ENCODE measurements at regions not wholly inside any gene's neighbourhood (a gene's known extent, or its start where the extent isn't known, plus 50 kb on each side); places are given as distances from the start of the nearest gene placed in this dataset.
"Not testable (repeated sequence)": the region's sequence is repeated elsewhere in the genome, so short reads cannot be mapped to it uniquely, and the experiment has no call there.

DNA sequence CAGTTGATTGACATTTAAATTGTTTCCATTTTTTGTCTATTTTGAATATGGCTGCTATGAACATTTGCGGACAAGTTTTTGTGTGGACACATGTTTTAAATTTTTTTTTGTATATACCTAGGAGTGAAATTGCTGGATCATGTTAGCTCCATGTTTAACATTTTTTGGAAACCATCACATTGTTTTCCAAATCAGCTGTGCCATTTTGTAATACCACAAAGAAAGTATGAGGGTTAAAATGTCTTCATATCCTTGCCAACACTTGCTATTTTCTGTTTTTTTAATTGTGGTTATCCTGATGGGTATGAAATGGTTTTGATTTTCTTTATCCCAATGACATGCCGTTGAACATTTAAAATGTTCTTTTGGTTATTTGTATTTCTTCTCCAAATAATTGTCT is 52.1 kb downstream of the CARTPT start:
- DNase-seq (ENCODE audit: low read depth): no peak

DNA sequence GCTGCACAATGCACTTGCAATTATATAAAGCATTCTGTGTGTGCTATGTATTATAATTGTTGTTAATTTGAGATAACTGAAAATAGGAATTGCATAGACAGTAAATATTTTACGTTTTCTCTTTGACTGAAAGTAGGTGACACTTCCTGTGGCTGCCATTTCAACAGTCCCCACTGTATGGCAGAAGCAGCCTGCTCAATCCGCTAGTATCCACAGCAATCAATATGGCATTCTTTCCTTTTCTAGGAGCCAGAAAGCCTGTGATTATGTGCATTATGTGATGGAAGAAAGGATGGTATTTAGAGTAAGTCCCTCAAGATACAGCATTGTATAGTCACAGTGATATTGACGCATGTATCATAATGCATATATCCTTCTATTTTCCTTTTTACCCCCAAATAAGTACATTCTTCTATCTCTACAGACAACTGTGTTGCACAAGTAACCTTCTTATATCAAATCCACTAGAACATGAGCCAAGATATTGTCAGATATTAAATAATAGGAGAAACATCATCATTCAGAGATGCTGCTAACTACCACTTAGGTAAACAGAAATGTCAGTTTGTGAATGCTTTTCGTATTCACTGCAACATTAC is 59.7 kb downstream of the CARTPT start:
- no peak for DNase-seq (ENCODE audit: low read depth)

DNA sequence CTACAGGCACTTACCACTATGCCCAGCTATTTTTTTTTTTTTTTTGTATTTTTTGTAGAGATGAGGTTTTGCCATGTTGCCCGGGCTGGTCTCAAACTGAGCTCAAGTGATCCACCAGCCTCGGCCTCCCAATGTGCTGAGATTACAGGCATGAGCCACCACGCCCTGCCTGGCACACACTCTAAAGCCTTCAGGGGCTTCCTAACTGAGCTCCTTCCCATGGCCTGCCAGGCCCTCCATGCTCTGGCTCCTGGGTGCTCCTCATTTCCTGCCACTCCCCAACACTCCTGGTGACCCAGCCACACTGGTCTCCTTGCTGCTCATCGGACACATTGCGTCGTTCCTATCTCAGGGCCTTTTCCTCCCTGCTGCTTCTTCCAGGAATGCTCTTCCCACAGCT is 61.5 kb downstream of the CARTPT start:
- no peak for DNase-seq (ENCODE audit: low read depth)

DNA sequence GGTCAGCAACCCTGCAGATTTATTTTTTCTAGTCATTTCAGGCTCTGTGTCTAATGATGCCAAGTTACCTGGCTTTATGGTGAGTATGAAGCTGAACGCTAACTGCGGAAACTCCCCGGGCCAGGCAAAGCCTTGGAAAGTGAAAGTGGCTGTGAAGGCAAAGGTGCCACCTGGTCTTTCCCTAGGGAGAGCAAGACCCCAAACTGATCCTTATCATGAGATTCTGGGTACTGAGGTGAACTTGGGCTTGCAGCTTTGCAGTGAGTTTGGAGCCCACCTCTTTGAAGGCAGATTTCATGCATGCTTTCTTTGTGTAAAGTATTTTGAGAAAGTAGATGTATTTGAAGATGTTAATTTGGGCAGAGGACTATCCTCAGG is 63.3 kb downstream of the CARTPT start:
- no peak for DNase-seq (ENCODE audit: low read depth)

DNA sequence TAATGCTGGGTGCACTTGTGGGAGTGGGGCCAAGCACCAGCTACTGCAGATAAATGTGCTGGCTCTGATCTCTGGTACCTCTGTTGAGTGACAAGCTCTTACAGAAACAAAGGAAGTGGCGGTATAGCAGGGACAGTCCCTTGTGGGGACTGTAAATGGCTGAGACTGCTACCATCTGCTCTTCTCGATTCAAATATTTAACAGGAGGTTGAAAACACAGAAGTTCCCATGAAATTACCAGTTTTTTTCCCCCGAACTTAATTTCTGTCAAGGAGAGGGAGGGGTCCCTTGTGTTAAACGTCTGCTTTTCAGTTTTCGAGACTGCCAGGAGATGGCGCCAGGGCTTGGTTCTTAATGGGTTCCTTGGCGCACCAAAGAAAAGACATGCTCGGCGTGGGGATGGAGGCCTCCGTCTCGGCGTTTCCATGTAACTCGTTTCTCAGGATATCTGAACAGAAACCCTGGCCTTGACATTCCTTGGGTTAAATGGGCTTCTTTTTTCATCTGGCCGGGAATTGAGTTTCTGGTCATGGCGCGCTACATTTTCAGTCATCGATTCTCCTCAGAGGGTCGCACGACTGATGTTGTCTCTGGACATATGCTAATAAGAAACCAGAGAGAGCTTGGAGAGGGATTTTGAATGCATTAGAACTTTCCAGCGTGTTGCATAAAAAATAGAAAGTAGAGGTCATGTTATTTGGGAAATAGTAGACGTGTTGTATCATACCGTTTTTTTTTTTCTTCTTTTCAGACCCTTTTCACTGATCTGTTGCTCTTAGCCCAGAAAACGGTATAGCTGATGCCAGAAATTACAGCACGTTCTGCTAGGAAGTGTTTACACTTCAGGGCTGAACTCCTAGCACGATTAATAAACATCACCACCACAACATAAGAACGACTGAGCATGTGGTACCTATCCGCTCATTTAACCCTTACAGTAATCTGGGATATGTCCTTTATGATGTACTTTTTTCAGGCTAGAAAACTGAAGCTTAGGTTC is 64.0 kb downstream of the CARTPT start:
- peak; percentile 76 for DNase-seq (ENCODE audit: low read depth)

DNA sequence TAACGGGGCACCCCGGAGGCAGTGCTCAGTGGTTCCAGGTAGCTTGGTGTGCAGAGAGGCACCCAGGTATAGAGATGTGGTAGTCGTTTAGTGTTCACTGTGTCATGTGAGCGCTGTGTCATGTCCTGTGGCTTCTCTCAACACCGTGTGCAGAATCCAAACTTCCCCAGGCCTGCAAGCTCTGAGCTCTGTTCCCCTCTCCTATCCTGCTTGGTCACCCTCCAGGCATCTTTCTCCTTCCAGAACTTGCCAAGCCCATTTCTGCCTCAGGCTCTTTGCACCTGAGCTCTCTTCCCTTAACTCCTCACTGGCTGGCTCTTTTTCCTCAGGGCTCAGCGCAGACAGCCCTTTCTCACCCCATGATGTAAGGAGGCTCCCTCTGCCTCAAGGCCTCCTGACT is 64.8 kb downstream of the CARTPT start:
- no peak for DNase-seq (ENCODE audit: low read depth)

DNA sequence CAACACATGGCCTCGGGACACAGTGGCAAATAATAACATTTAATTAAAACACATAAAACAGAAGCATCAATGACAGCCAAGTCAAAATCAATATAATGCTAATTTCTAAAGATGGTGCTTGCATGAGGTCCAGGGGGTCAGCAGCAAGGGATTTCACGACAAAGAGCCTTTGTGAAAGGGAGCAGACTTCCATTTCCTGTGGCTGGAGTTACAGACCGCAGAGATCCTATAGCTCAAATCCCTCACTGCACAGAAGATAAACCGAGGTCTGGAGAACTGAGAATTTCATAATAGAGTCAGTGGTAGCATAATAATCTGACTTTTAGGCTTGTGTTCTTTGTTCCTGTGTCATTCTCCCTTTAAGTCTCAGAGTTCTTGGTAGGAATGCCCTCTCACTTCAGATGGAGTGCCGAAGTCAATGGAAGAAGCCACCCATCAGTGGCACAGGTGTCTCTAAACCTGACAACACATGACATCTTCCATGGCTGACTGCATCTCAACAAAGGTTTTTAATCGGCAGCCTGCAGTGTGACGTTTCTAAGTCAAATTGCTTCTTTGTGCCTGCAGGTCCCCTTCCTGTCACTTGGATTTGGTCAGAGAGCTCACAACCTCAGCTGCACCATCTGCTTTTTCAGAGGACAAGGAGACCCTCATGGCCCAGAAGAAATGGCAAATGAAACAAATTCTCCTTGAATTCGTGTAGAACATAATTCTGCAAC is 67.4 kb downstream of the CARTPT start:
- no peak for DNase-seq (ENCODE audit: low read depth)

DNA sequence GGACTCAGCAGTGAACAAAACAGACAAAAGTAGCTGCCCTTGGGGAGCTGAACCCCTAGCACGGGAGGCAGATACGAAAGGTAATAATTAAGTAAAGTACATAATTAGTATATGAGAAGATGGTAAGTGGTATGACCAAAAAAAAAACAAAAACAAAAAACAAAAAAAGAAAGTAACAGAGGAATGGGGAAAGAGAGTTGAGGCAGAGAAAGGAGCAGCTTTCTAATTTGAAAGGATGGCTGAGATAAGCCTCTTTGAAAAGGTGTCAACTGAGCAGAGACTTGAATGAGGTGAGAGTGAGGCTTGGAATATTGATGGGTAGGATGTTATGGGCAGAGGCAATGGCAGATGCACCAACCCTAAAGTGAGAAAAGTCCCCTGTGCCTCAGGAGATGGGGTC is 69.7 kb downstream of the CARTPT start:
- DNase-seq (ENCODE audit: low read depth): no peak

DNA sequence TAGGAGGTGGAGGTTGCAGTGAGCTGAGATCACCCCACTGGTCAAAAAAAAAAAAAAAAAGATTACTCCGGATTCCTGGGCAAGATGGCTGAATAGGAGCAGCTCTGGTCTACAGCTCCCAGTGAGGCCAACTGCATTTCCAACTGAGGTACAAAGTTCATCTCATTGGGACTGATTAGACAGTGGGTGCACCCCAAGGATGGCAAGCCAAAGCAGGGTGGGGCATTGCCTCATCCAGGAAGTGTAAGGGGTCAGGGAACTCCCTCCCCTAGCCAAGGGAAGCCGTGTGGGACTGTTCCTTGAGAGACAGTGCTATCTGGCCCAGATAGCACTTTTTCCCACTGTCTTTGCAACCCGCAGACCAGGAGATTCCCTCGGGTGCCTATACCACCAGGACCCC is 70.7 kb downstream of the CARTPT start:
- DNase-seq (ENCODE audit: low read depth): no peak

DNA sequence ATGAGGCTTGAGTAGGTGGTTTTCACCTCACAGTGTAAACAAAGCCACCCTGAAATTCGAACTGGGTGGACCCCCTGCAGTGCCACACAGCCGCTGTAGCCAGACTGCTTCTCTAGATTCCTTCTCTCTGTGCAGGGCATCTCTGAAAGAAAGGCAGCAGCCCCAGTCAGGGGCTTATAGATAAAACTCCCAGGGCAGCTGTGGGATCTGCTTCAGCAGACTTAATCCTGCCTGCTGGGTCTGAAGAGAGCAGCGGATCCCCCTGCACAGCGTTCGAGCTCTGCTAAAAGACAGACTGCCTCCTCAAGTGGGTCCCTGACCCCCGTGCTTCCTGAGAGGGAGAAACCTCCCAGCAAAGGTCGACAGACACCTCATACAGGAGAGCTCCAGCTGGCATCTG is 71.4 kb downstream of the CARTPT start:
- no peak for DNase-seq (ENCODE audit: low read depth)

DNA sequence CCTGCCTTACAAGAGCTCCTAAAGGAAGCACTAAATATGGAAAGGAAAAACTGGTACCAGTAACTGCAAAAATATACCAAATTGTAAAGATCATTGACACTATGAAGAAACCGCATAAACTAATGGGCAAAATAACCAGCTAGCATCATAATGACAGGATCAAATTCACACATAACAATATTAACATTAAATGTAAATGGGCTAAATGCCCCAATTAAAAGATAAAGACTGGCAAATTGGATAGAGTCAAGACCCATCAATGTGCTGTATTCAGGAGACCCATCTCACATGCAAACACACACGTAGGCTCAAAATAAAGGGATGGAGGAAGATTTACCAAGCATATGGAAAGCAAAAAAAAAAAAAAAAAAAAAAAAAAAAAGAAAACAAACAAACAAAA is 73.0 kb downstream of the CARTPT start:
- not testable (repeated sequence) for DNase-seq (ENCODE audit: low read depth)

DNA sequence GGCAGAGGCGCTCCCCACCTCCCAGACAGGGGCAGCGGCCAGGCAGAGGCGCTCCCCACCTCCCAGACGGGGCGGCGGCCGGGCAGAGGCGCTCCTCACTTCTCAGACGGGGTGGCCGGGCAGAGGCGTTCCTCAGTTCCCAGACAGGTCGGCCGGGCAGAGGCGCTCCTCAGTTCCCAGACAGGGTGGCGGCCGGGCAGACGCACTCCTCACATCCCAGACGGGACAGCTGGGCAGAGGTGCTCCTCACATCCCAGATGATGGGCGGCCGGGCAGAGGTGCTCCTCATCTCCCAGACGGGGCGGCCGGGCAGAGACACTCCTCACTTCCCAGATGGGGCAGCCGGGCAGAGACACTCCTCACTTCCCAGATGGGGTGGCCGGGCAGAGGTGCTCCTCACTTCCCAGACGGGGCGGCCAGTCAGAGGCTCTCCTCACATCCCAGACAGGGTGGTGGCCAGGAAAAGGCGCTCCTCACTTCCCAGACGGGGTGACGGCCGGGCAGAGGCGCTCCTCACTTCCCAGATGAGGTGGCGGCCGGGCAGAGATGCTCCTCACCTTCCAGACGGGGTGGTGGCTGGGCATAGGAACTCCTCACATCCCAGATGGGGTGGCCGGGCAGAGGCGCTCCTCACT is 75.1 kb downstream of the CARTPT start:
- no peak for DNase-seq (ENCODE audit: low read depth)

DNA sequence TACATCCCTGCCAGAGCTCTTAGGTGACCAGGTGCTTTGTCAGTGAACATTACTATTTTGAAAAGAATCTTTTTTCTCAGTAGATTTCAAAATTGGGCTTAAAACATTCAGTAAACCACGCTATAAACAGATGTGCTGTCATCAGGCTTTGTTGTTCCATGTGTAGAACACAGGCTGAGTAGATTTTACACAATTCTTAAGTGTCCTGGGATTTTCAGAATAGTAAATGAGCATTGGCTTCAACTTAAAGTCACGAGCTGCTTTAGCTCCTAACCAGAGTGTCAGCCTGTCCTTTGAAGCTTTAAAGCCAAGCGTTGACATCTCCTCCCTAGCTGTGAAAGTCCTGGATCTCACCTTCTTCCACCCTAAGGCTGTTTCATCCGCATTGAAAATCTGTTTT is 83.6 kb downstream of the CARTPT start:
- no peak for DNase-seq (ENCODE audit: low read depth)

DNA sequence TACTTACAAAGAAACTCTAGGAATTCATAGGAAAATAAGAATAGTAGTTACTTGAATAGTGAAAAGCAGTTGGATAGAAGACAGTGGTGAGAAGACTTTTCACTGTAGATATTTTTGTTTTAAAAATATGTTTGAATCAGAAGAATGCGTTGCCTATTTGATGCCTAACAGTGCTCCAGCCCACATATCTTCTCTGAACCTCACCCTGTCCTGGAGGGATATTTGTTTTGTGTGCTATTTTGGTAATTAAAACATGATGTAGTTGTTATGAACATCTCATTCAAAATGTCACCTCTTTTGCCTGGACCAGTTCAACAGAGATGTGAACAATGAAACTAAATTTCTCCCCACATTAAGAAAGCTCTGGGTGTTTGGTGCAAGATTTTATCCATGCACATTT is 87.6 kb downstream of the CARTPT start:
- no peak for DNase-seq (ENCODE audit: low read depth)

DNA sequence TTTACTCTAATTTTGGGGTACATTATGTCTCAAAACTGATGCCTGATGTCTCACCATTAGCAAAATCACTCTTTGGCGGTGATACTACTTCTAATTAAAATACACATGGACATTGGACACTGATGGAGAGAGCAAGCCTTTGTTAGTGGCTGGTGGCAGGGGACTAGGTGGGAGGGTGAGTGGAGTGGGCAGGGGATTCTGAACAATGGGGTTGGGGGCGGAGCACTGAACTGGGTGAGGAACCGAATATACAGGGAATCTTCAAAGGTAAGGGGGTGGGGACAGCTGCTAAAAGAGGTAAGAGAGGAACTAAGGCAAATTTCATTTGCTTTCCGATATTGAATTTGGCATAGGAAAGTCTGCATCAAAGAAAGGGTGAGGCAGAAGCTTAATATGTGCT is 88.8 kb downstream of the CARTPT start:
- no peak for DNase-seq (ENCODE audit: low read depth)

DNA sequence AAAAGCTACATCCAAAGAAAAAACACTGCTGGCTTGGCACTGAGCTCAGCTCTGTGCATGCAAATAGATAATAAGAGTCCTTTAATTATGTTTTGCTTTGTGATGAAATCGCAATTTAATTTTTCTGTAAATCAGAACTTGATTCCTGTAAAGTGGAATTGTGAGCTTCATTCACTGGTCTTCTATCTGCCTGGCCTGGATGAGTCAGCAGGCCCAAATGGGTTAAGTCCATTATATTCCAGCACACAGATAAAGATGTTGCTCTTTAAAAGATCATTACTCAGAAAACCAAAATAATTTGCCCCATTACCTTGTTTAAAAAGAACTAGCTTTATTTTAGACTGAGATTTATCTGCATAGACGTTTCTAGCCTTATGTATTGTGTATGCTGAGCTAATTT is 90.4 kb downstream of the CARTPT start:
- DNase-seq (ENCODE audit: low read depth): no peak

DNA sequence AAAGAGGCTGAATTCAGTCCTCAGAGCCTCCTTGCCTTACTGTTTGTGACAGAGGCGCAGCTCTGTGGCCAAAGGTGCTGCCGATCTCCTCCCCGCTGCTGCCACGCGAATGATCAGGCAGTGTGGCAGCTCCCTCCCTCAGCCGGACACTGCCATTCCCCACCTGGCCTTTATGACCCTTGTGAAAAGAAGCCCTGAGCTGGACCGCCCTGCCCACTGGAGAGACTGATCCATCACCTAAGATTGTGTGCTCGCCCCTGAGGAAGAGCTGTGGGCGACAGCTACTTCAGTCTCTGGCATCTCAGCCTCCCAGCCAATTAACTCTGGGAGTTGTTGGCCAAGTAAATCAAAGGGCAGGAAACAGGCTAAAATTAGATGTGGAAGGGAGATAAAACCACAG is 90.9 kb downstream of the CARTPT start:
- no peak for DNase-seq (ENCODE audit: low read depth)

DNA sequence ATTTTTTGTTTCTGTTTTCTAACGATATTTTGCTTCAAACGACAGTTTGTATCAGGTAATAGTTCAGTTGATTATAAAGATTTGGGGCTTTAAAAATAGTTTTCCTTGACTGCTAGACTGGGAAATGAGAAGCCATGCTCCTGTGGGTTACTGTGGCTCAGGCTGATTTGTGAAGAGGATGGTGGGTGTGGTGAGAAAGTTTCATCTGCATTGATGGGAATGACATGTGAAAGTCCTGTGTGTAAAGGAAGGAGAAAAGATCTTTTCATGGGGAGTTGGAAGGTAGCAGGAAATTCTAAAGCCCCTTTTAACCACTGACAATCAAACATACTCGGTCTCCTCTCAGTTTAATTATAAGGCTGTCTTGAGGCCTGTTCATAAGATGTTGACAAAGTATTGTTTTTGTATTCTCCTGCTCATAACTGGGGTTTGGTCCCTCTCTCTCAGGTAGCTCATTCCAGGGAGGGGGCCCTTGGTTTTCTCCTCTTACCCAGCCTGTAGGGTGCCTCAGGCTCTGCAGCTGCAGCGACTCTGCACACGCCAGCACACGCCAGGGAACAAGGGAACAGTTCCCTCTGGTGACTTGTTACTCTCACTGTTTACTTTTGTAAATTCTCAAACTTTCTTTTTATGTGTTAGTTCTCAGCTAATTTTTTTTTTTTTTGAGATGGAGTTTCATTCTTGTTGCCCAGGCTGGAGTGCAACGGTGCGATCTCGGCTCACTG is 91.6 kb downstream of the CARTPT start:
- DNase-seq (ENCODE audit: low read depth): no peak

DNA sequence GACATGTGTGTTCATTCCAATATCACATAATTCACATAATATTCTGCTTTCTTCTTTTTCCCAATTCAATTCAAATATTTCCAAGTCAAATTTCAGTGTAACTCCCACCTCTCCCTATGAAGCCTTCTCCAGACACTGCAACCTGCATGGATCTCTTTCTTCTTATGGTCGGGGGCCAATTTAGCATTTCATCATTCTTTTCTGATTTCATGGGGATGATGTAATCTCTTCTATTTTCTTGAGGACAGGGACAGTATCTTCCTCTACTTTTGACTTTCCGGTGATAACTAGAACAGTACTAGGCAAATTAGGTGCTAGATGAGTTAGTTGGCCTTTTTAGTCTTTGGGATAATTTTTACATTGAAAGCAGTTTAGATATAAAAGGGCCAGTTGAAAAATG is 92.7 kb downstream of the CARTPT start:
- DNase-seq (ENCODE audit: low read depth): no peak

DNA sequence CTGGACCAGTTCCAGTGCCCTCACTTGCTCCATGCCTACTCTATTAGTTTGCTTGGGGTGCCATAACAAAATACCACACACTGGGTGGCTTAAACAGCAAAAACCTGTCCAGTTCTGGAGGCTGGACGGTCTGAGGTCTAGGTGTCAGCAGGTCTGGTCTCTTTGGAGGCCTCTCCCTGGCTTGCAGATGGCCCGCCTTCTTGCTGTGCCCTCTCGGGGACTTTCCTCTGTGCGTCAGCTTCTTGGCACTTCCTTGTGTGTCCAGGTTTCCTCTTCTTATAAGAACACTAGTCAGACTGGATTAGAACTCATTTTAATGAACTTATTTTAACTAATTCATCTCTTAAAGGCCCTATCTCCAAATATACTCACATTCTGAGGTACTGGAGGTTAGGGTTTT is 97.2 kb downstream of the CARTPT start:
- no peak for DNase-seq (ENCODE audit: low read depth)

DNA sequence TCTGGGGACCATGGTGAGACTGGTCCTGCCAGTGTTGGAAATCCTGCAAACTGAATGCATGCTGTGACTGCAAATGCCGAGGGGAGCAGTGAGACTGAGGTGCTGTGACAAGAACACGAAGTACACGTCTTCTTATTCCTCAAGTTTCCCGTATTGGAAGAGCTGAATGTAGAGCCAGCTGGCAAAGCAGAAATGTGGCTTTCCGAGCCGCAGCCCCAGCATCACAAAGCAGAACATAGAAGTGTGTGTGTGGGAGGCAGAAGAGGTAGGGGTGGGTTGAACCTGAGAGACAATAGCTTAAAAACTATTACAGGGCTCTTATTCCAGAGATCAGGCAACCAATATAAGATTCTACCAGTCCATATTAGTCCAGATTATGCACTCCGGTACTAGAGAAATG is 98.8 kb downstream of the CARTPT start:
- no peak for DNase-seq (ENCODE audit: low read depth)

DNA sequence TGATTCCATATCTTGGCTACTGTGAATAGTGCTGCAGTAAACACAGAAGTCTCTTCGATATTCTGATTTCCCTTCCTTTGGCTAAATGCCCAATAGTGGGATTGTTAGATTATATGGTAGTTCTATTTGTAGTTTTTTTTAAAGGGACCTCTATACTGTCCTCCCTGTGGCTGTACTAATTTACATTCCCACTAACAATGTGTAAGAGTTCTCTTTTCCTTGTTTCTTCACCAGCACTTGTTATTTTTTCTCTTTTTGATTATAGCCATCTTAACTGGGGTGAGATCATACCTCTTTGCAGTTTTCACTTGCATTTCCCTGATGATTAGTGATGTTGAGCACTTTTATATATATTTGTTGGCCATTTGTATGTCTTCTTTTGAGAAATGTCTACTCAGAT is 102.0 kb downstream of the CARTPT start:
- no peak for DNase-seq (ENCODE audit: low read depth)
